Aorta (tissue), 5 donors: ENCODE measurements at regions not wholly inside any gene's neighbourhood (a gene's known extent, or its start where the extent isn't known, plus 50 kb on each side); places are given as distances from the start of the nearest gene placed in this dataset.

Experiments used
- ATAC-seq: fragments of 200-7000 bp; cut with Tn5 transposase; one replicate; pipeline ENCODE4 v1.9.1; 2022; ENCODE audit warnings: moderate library complexity; ENCODE audit not compliant: low FRiP score
- DNase-seq, 2 donors: peaks; one replicate each; pipeline ENCODE4 v3.0.0-alpha.2; 2020
- H3K27ac ChIP-seq, 2 donors: one replicate each; pipeline ENCODE4 v1.5.1; 2013; ENCODE audit warnings: low read length in 2 of 2, mild to moderate bottlenecking in 2 of 2, moderate library complexity in 2 of 2, control low read depth in 1 of 2, inconsistent platforms in 1 of 2, low read depth in 1 of 2
- H3K27me3 ChIP-seq, 2 donors: one replicate each; pipeline ENCODE4 v1.6.1; 2013; ENCODE audit warnings: control low read depth in 1 of 2, low read length in 1 of 2, mild to moderate bottlenecking in 1 of 2, moderate library complexity in 1 of 2; ENCODE audit not compliant: insufficient read depth in 2 of 2, control insufficient read depth in 1 of 2
- H3K36me3 ChIP-seq, 2 donors: one replicate each; pipeline ENCODE4 v1.6.1; 2013; ENCODE audit warnings: control low read depth in 1 of 2, low read length in 1 of 2, mild to moderate bottlenecking in 1 of 2; ENCODE audit not compliant: insufficient read depth in 2 of 2, control insufficient read depth in 1 of 2
- H3K4me1 ChIP-seq, 2 donors: one replicate each; pipeline ENCODE4 v1.6.1; 2013; ENCODE audit warnings: low read length in 2 of 2, control low read depth in 1 of 2, mild to moderate bottlenecking in 1 of 2, moderate library complexity in 1 of 2; ENCODE audit not compliant: insufficient read depth in 2 of 2, control insufficient read depth in 1 of 2
- H3K4me3 ChIP-seq, 2 donors: one replicate each; pipeline ENCODE4 v1.5.1; 2013; ENCODE audit warnings: low read length in 2 of 2, control low read depth in 1 of 2, mild to moderate bottlenecking in 1 of 2
- H3K9me3 ChIP-seq: one replicate; pipeline ENCODE4 v1.6.1; 2013; ENCODE audit warnings: mild to moderate bottlenecking, low read length; ENCODE audit not compliant: control insufficient read depth
- WGBS, 2 donors: extraction: QIAGEN DNeasy Blood & Tissue Kit; methylation state at CpG; one replicate each; pipeline ENCODE4 v1.1.7; 2013; 5-methylcytosine and 5-hydroxymethylcytosine counted together
- intact Hi-C, 2 donors: fragments of 100-400 bp; cut with DNase I; formaldehyde crosslinking; loops; one replicate each; pipeline versions ENCODE4 v1.14.2 to v1.15.0; 2022
- donor health status: healthy with polysubstance abuse.
- donor health status: Bipolar disorder and iron deficiency.
- donor health status: DM: no; HTN: no; CAD: no.
- donor health status: DM: no; HTN: no; CAD: no.
- donor health status: DM: yes; HTN: yes; CAD: no.

GRCh38 chr12:63070709-63071108 lies 80.3 kb downstream of the AVPR1A start:
- no peak for DNase-seq
- Histone ChIP-seq H3K36me3 (no peaks in the 10 kb centered on the region), H3K27ac (no peak overlapping the region), H3K4me1 (no peaks in the 10 kb centered on the region), H3K27me3 (no peaks in the 10 kb centered on the region), H3K9me3 (no peaks in the 10 kb centered on the region), H3K4me3 (no peak overlapping the region)
- intact Hi-C loops: no loop called here
- 54 to 61% methylated on average over 3 of the region's 3 CpGs for WGBS, 2 donors
- no peak for ATAC-seq

GRCh38 chr12:63069860-63070617 lies 81.0 kb downstream of the AVPR1A start:
- ATAC-seq: no peak
- no peaks in the 10 kb centered on the region for H3K9me3 ChIP-seq
- H3K27ac ChIP-seq: no peak overlapping the region
- no peaks in the 10 kb centered on the region for H3K36me3 ChIP-seq
- no peak overlapping the region for H3K4me3 ChIP-seq
- intact Hi-C loops: loop anchor here (5.0 kb wide), 2 partner anchors 258 to 268 kb away; no protein-coding TSS in a partner anchor
- no peaks in the 10 kb centered on the region for H3K27me3 ChIP-seq
- 81 to 86% methylated on average over 3 of the region's 3 CpGs for WGBS, 2 donors
- no peaks in the 10 kb centered on the region for H3K4me1 ChIP-seq
- DNase-seq: no peak

- 13 to 18% methylated on average over 2 of the region's 2 CpGs for WGBS, 2 donors
- DNase-seq: no peak
- no peak overlapping the region for H3K4me3 ChIP-seq
- no peaks in the 10 kb centered on the region for H3K4me1 ChIP-seq
- intact Hi-C loops: loop anchor here (5.0 kb wide), 2 partner anchors 257 to 267 kb away; no protein-coding TSS in a partner anchor
- no peaks in the 10 kb centered on the region for H3K9me3 ChIP-seq
- H3K27me3 ChIP-seq: no peaks in the 10 kb centered on the region
- no peak for ATAC-seq
- H3K36me3 ChIP-seq: no peaks in the 10 kb centered on the region
- H3K27ac ChIP-seq: no peak overlapping the region
These were observed 82.1 kb downstream of the AVPR1A start for GRCh38 chr12:63068857-63069442.

GRCh38 chr12:63066782-63067181 lies 84.2 kb downstream of the AVPR1A start:
- H3K27ac ChIP-seq: no peak overlapping the region
- H3K36me3 ChIP-seq: no peaks in the 10 kb centered on the region
- H3K9me3 ChIP-seq: no peaks in the 10 kb centered on the region
- intact Hi-C loops: loop anchor here (5.0 kb wide), 2 partner anchors 254 to 264 kb away; no protein-coding TSS in a partner anchor
- no peak overlapping the region for H3K4me3 ChIP-seq
- 52 to 56% methylated on average over 4 of the region's 4 CpGs for WGBS, 2 donors
- no peaks in the 10 kb centered on the region for H3K27me3 ChIP-seq
- H3K4me1 ChIP-seq: no peaks in the 10 kb centered on the region
- no peak for DNase-seq
- ATAC-seq: no peak

GRCh38 chr12:63066136-63066535 lies 84.9 kb downstream of the AVPR1A start:
- no peaks in the 10 kb centered on the region for H3K27me3 ChIP-seq
- ATAC-seq: no peak
- H3K4me1 ChIP-seq: no peaks in the 10 kb centered on the region
- H3K27ac ChIP-seq: no peak overlapping the region
- no peaks in the 10 kb centered on the region for H3K36me3 ChIP-seq
- intact Hi-C loops: loop anchor here (5.0 kb wide), 2 partner anchors 254 to 264 kb away; no protein-coding TSS in a partner anchor
- 86 to 97% methylated on average over 1 of the region's 1 CpG for WGBS, 2 donors
- no peak overlapping the region for H3K4me3 ChIP-seq
- DNase-seq: no peak
- H3K9me3 ChIP-seq: no peaks in the 10 kb centered on the region

- Histone ChIP-seq H3K4me3 (no peak overlapping the region), H3K9me3 (no peaks in the 10 kb centered on the region), H3K36me3 (no peaks in the 10 kb centered on the region), H3K27ac (no peak overlapping the region), H3K27me3 (no peaks in the 10 kb centered on the region), H3K4me1 (no peaks in the 10 kb centered on the region)
- intact Hi-C loops: no loop called here
- ATAC-seq (no peak), DNase-seq (no peak)
- 44 to 46% methylated on average over 1 of the region's 1 CpG for WGBS, 2 donors
These were observed 86.9 kb downstream of the AVPR1A start for GRCh38 chr12:63064080-63064479.

- DNase-seq (no peak), ATAC-seq (no peak)
- Histone ChIP-seq H3K27ac (no peak overlapping the region), H3K36me3 (no peaks in the 10 kb centered on the region), H3K27me3 (no peaks in the 10 kb centered on the region), H3K9me3 (no peaks in the 10 kb centered on the region), H3K4me3 (no peak overlapping the region), H3K4me1 (no peaks in the 10 kb centered on the region)
- intact Hi-C loops: no loop called here
These were observed 94.4 kb downstream of the AVPR1A start for GRCh38 chr12:63056649-63057048.

GRCh38 chr12:63052696-63053095 lies 98.3 kb downstream of the AVPR1A start:
- intact Hi-C loops: no loop called here
- Histone ChIP-seq H3K36me3 (no peaks in the 10 kb centered on the region), H3K4me1 (no peaks in the 10 kb centered on the region), H3K4me3 (no peak overlapping the region), H3K9me3 (no peaks in the 10 kb centered on the region), H3K27ac (no peak overlapping the region), H3K27me3 (no peaks in the 10 kb centered on the region)
- ATAC-seq (no peak), DNase-seq (no peak)

GRCh38 chr12:63047146-63047545 lies 103.9 kb downstream of the AVPR1A start:
- H3K9me3 ChIP-seq: no peaks in the 10 kb centered on the region
- intact Hi-C loops: loop anchor here (5.0 to 10.0 kb wide), 2 partner anchors 75 to 112 kb away; partner anchors contain the start of gene PPM1H (in 1 of the 2)
- DNase-seq: no peak
- ATAC-seq: no peak
- peaks cover 4 to 8% of the 10 kb centered on the region in 2 donors for H3K4me1 ChIP-seq
- H3K36me3 ChIP-seq: no peaks in the 10 kb centered on the region
- WGBS, 2 donors: 0 to 1% methylated on average over 1 of the region's 1 CpG
- no peak overlapping the region for H3K4me3 ChIP-seq
- H3K27ac ChIP-seq: no peak overlapping the region
- no peaks in the 10 kb centered on the region for H3K27me3 ChIP-seq
